HTR-8/SVneo (cell line): ENCODE measurements at regions not wholly inside any gene's neighbourhood (a gene's known extent, or its start where the extent isn't known, plus 50 kb on each side); places are given as distances from the start of the nearest gene placed in this dataset.
"Not testable (repeated sequence)": the region's sequence is repeated elsewhere in the genome, so short reads cannot be mapped to it uniquely, and the experiment has no call there.

Source experiments
- DNase-seq: peaks from one replicate; pipeline ENCODE4 v3.0.0; 2011; ENCODE audit warnings: low spot score, mixed read lengths; ENCODE audit not compliant: insufficient read length
- FAIRE-seq: peaks from 2 replicates; lab custom pipeline; 2011; peaks lifted over from hg19 to GRCh38; lab: Jason Lieb, UNC

- DNase-seq (no peak), FAIRE-seq (no peak)
These were observed 252.5 kb upstream of the CASK start for GRCh38 chrX:42175843-42176242.

- DNase-seq, FAIRE-seq: not testable (repeated sequence)
These were observed 234.6 kb upstream of the CASK start for GRCh38 chrX:42157923-42158322.

- FAIRE-seq: no peak
These were observed 228.5 kb upstream of the CASK start for GRCh38 chrX:42151808-42152207.

GRCh38 chrX:42149765-42150164 lies 226.4 kb upstream of the CASK start:
- FAIRE-seq (no peak), DNase-seq (no peak)

More at GRCh38 chrX:42151808-42152207, 228.5 kb upstream of the CASK start:
- no peak for DNase-seq

GRCh38 chrX:42149281-42149680 lies 225.9 kb upstream of the CASK start:
- FAIRE-seq (no peak), DNase-seq (no peak)

GRCh38 chrX:42143866-42144592 lies 220.7 kb upstream of the CASK start:
- DNase-seq: peak; percentile 8

GRCh38 chrX:42140320-42140719 lies 217.0 kb upstream of the CASK start:
- no peak for FAIRE-seq
- DNase-seq: no peak

More at GRCh38 chrX:42143866-42144592, 220.7 kb upstream of the CASK start:
- no peak for FAIRE-seq

GRCh38 chrX:42135583-42136228 lies 212.4 kb upstream of the CASK start:
- DNase-seq: no peak

GRCh38 chrX:42131856-42132255 lies 208.5 kb upstream of the CASK start:
- no peak for FAIRE-seq
- DNase-seq: no peak

More at GRCh38 chrX:42135583-42136228, 212.4 kb upstream of the CASK start:
- FAIRE-seq: no peak

- DNase-seq: no peak
- FAIRE-seq: no peak
These were observed 205.9 kb upstream of the CASK start for GRCh38 chrX:42129022-42129940.

GRCh38 chrX:42128587-42128986 lies 205.2 kb upstream of the CASK start:
- DNase-seq (no peak), FAIRE-seq (no peak)

- DNase-seq (no peak), FAIRE-seq (no peak)
These were observed 204.7 kb upstream of the CASK start for GRCh38 chrX:42128020-42128419.

GRCh38 chrX:42127563-42127962 lies 204.2 kb upstream of the CASK start:
- FAIRE-seq (no peak), DNase-seq (no peak)

- FAIRE-seq (no peak), DNase-seq (no peak)
These were observed 200.0 kb upstream of the CASK start for GRCh38 chrX:42123369-42123768.

GRCh38 chrX:42119076-42119475 lies 195.7 kb upstream of the CASK start:
- peak; percentile 1 for DNase-seq
- FAIRE-seq: peak; percentile 9

- FAIRE-seq (peak; percentile 13), DNase-seq (no peak)
These were observed 194.0 kb upstream of the CASK start for GRCh38 chrX:42117318-42117717.

GRCh38 chrX:42109428-42109827 lies 186.1 kb upstream of the CASK start:
- DNase-seq: no peak
- FAIRE-seq: no peak

- DNase-seq (no peak), FAIRE-seq (no peak)
These were observed 184.4 kb upstream of the CASK start for GRCh38 chrX:42107495-42108488.

GRCh38 chrX:42106556-42106955 lies 183.2 kb upstream of the CASK start:
- DNase-seq: no peak
- no peak for FAIRE-seq
